ENCODE measurements at regions not wholly inside any gene's neighbourhood (a gene's known extent, or its start where the extent isn't known, plus 50 kb on each side); places are given as distances from the start of the nearest gene placed in this dataset.

DNA sequence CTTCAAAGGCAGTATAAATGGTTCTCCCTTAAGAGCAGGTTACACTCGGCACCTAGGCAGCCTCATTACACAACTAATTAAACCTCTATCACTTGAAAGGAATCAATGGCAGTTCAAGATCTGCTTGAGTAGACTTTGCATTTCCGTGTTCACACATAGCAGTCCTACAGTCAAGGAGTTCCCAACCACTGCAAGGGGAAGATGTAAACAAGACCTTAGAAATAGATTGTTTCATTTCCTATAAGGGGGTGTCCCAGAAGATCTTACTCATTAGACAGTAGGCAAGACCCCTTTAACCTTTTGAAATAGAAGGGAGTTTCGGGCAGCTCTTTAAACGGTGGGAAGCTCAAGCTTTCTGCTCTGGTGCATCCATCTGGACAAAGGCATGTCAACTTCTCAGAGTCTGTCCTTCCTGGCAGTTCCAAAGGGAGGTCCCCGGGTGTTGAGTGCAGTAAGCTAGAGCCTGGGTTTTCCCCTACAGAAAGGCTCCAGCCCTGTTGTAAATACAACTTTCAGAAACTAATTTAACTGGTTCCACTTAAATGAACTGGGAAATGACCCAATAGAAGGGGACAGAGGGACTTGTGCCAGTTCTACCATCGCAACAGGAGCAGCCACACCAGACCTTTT, 150.8 kb downstream of the RBMX2 start:
- TF ChIP-seq, protein P1, sequence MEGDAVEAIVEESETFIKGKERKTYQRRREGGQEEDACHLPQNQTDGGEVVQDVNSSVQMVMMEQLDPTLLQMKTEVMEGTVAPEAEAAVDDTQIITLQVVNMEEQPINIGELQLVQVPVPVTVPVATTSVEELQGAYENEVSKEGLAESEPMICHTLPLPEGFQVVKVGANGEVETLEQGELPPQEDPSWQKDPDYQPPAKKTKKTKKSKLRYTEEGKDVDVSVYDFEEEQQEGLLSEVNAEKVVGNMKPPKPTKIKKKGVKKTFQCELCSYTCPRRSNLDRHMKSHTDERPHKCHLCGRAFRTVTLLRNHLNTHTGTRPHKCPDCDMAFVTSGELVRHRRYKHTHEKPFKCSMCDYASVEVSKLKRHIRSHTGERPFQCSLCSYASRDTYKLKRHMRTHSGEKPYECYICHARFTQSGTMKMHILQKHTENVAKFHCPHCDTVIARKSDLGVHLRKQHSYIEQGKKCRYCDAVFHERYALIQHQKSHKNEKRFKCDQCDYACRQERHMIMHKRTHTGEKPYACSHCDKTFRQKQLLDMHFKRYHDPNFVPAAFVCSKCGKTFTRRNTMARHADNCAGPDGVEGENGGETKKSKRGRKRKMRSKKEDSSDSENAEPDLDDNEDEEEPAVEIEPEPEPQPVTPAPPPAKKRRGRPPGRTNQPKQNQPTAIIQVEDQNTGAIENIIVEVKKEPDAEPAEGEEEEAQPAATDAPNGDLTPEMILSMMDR (conservative IDR thresholded peaks at IDR 0.05): no peak
- H3K27me3 ChIP-seq (ENCODE audit: control insufficient read depth, insufficient read depth, low read length, poor library complexity, severe bottlenecking): no peaks in the 10 kb centered on the region
- H3K9me3 ChIP-seq (ENCODE audit: control insufficient read depth, low read length): no peaks in the 10 kb centered on the region
- Mint-ChIP-seq H3K4me1 (no peaks in the 10 kb centered on the region), H3K36me3 (ENCODE audit: low read depth) (no peaks in the 10 kb centered on the region), H3K4me3 (no peak overlapping the region), H3K27ac (no peak overlapping the region), H3K27me3 (ENCODE audit: insufficient read depth) (no peaks in the 10 kb centered on the region), H3K9me3 (no peaks in the 10 kb centered on the region)
- no peak overlapping the region for H3K4me3 ChIP-seq (ENCODE audit: low read length)
- 92% methylated on average over 6 of the region's 6 CpGs; no CpG with 5 or more reads in 1 of the 2 experiments for WGBS, 2 experiments (ENCODE audit: insufficient coverage in 1 of 2, insufficient read length in 1 of 2)
- DNase-seq: no peak
- H3K4me1 ChIP-seq (ENCODE audit: control insufficient read depth, insufficient read depth, low read length): no peaks in the 10 kb centered on the region
- no peaks in the 10 kb centered on the region for H3K36me3 ChIP-seq (ENCODE audit: control insufficient read depth, insufficient read depth, low read length)
- no peak overlapping the region for H3K27ac ChIP-seq (ENCODE audit: low read depth, low read length)
- H3K9ac ChIP-seq (ENCODE audit: extremely low read depth, low read length, poor library complexity, severe bottlenecking): no peak overlapping the region

DNA sequence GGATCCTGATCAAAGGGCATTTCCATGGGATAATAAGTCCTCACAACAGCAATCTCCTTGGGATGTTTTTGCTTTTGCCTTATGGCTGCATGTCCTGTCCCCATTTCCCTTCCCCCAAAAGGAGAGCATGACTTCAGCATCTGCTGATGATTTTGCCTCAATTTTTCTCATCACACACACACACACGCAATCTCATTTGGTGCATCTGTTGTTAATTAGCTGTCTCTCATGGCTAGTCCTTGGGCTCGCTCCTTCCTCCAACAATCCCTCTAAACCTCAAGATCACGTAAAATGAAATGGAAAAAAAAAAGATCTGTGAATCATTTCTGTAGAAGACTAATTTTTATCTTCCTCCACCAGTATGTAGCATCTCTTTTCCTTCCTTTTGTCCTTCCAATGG, 153.6 kb downstream of the RBMX2 start:
- Mint-ChIP-seq H3K27ac (no peak overlapping the region), H3K27me3 (ENCODE audit: insufficient read depth) (no peaks in the 10 kb centered on the region), H3K9me3 (no peaks in the 10 kb centered on the region), H3K4me3 (no peak overlapping the region), H3K36me3 (ENCODE audit: low read depth) (no peaks in the 10 kb centered on the region), H3K4me1 (no peaks in the 10 kb centered on the region)
- H3K4me1 ChIP-seq (ENCODE audit: control insufficient read depth, insufficient read depth, low read length): no peaks in the 10 kb centered on the region
- TF ChIP-seq, protein P1 (conservative IDR thresholded peaks at IDR 0.05): no peak
- H3K4me3 ChIP-seq (ENCODE audit: low read length): no peak overlapping the region
- no peak for DNase-seq
- no peaks in the 10 kb centered on the region for H3K9me3 ChIP-seq (ENCODE audit: control insufficient read depth, low read length)
- H3K36me3 ChIP-seq (ENCODE audit: control insufficient read depth, insufficient read depth, low read length): no peaks in the 10 kb centered on the region
- H3K9ac ChIP-seq (ENCODE audit: extremely low read depth, low read length, poor library complexity, severe bottlenecking): no peak overlapping the region
- H3K27ac ChIP-seq (ENCODE audit: low read depth, low read length): no peak overlapping the region
- no peaks in the 10 kb centered on the region for H3K27me3 ChIP-seq (ENCODE audit: control insufficient read depth, insufficient read depth, low read length, poor library complexity, severe bottlenecking)
- 100% methylated on average over 2 of the region's 3 CpGs; no CpG with 5 or more reads in 1 of the 2 experiments for WGBS, 2 experiments (ENCODE audit: insufficient coverage in 1 of 2, insufficient read length in 1 of 2)

DNA sequence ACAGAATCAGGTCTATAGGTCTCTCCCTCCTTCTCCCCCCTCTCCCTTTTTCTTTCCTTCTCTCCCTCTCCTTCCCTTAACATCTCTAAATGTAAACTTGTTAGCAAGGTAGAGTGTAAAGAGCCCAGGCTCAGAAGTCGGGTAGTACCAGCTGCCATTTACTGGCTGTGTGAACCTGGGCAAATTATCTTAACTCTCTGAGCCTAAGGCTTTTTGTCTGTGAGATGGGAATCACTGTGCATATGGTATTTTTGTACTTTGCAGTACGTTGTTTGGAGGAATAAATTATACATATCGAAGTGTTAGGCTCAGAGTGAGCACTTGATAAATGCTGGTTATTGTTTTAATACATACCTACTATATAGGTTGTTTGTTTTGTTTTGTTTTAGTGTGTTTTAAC, 154.0 kb downstream of the RBMX2 start:
- H3K9me3 Mint-ChIP-seq: no peaks in the 10 kb centered on the region

More for the DNA sequence above, 154.0 kb downstream of the RBMX2 start:
- Histone ChIP-seq H3K36me3 (ENCODE audit: control insufficient read depth, insufficient read depth, low read length) (no peaks in the 10 kb centered on the region), H3K9ac (ENCODE audit: extremely low read depth, low read length, poor library complexity, severe bottlenecking) (no peak overlapping the region), H3K27ac (ENCODE audit: low read depth, low read length) (no peak overlapping the region), H3K9me3 (ENCODE audit: control insufficient read depth, low read length) (no peaks in the 10 kb centered on the region), H3K4me3 (ENCODE audit: low read length) (no peak overlapping the region), H3K27me3 (ENCODE audit: control insufficient read depth, insufficient read depth, low read length, poor library complexity, severe bottlenecking) (no peaks in the 10 kb centered on the region), H3K4me1 (ENCODE audit: control insufficient read depth, insufficient read depth, low read length) (no peaks in the 10 kb centered on the region)
- H3K4me3 Mint-ChIP-seq: no peak overlapping the region
- H3K4me1 Mint-ChIP-seq: no peaks in the 10 kb centered on the region
- WGBS, 2 experiments (ENCODE audit: insufficient coverage in 1 of 2, insufficient read length in 1 of 2): 85% methylated on average over 2 of the region's 3 CpGs; no CpG with 5 or more reads in 1 of the 2 experiments
- TF ChIP-seq, protein P1 (conservative IDR thresholded peaks at IDR 0.05): no peak
- no peak overlapping the region for H3K27ac Mint-ChIP-seq
- no peak for DNase-seq
- no peaks in the 10 kb centered on the region for H3K27me3 Mint-ChIP-seq (ENCODE audit: insufficient read depth)
- no peaks in the 10 kb centered on the region for H3K36me3 Mint-ChIP-seq (ENCODE audit: low read depth)
